ENCODE measurements at regions not wholly inside any gene's neighbourhood (a gene's known extent, or its start where the extent isn't known, plus 50 kb on each side); places are given as distances from the start of the nearest gene placed in this dataset.

DNA sequence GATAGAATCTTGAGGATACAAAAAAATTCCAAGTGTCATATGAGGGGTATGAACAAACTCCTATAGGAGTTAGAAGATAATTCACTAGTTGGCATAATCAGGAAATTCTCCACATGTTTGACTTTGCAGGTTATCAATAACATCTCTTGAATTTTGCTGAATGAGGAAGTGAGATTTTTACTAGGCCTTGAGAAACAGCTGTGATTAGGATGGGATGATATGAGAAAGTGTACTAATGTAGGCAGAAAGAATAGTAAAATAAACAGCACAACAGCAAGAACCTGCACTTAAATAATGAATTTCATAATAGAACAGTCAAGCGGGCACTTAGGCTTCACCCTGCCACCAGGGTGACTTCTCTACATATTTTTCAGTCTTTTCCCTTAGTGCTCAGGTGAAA, 570.8 kb upstream of the CRIM1 start:
- no peak overlapping the region for H3K27ac Mint-ChIP-seq (ENCODE audit: unreplicated experiment)
- TF ChIP-seq, protein P1, sequence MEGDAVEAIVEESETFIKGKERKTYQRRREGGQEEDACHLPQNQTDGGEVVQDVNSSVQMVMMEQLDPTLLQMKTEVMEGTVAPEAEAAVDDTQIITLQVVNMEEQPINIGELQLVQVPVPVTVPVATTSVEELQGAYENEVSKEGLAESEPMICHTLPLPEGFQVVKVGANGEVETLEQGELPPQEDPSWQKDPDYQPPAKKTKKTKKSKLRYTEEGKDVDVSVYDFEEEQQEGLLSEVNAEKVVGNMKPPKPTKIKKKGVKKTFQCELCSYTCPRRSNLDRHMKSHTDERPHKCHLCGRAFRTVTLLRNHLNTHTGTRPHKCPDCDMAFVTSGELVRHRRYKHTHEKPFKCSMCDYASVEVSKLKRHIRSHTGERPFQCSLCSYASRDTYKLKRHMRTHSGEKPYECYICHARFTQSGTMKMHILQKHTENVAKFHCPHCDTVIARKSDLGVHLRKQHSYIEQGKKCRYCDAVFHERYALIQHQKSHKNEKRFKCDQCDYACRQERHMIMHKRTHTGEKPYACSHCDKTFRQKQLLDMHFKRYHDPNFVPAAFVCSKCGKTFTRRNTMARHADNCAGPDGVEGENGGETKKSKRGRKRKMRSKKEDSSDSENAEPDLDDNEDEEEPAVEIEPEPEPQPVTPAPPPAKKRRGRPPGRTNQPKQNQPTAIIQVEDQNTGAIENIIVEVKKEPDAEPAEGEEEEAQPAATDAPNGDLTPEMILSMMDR (IDR thresholded peaks at IDR 0.05; ENCODE audit: unreplicated experiment), result no peak
- H3K36me3 Mint-ChIP-seq (ENCODE audit: low read depth, unreplicated experiment), result peaks cover 10% of the 10 kb centered on the region
- H3K9me3 Mint-ChIP-seq (ENCODE audit: unreplicated experiment), result peaks cover 5% of the 10 kb centered on the region
- H3K4me3 Mint-ChIP-seq (ENCODE audit: unreplicated experiment), result no peak overlapping the region
- no peaks in the 10 kb centered on the region for H3K4me1 Mint-ChIP-seq (ENCODE audit: unreplicated experiment)
- no peak for DNase-seq (ENCODE audit: low spot score)
- peaks cover 1% of the 10 kb centered on the region for H3K27me3 Mint-ChIP-seq (ENCODE audit: unreplicated experiment)

DNA sequence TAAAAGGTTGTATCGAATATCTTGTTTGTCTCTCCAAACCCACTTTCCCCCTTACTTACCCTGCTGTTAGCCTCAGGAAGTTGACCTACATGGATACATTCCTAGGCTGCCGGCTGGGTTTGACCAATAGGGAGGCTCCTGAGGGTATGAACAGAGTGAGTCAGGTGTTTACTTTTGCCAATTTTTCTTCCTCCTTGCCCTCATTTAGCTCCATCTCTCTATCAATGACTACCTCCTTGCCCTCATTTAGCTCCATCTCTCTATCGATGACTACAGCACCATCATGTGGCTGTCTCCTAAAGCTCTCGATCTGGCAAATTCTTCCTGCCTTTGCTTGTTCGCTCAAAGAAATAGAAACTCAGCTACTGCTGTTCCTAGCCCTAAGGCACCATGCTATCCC, 571.9 kb upstream of the CRIM1 start:
- no peak for DNase-seq (ENCODE audit: low spot score)
- H3K4me3 Mint-ChIP-seq (ENCODE audit: unreplicated experiment), result no peak overlapping the region

DNA sequence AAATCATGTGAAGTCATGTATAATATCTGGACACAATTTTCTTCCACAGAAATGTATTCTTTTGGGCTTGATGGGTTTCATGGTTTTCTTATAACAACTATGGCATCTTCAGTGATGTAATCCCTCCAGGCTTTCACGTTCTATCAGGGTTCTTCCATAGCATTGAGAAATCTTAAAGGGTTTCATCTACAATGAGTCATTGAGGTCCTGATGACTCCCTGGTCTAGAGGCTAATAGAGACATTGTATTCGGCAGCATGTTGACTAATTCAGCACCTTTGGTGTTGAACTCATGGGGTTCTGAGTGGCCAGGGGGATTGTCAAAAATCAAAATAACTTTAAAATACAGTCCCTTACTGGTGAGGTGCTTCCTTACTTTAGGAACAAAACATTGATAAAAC, 614.0 kb upstream of the CRIM1 start:
- TF ChIP-seq, protein P1 (IDR thresholded peaks at IDR 0.05; ENCODE audit: unreplicated experiment), result no peak
- H3K36me3 Mint-ChIP-seq (ENCODE audit: low read depth, unreplicated experiment), result no peaks in the 10 kb centered on the region
- no peaks in the 10 kb centered on the region for H3K27me3 Mint-ChIP-seq (ENCODE audit: unreplicated experiment)

More for the DNA sequence above, 571.9 kb upstream of the CRIM1 start:
- TF ChIP-seq, protein P1 (IDR thresholded peaks at IDR 0.05; ENCODE audit: unreplicated experiment), result no peak
- Mint-ChIP-seq H3K4me1 (ENCODE audit: unreplicated experiment) (no peaks in the 10 kb centered on the region), H3K9me3 (ENCODE audit: unreplicated experiment) (peaks cover 5% of the 10 kb centered on the region), H3K27me3 (ENCODE audit: unreplicated experiment) (no peaks in the 10 kb centered on the region), H3K27ac (ENCODE audit: unreplicated experiment) (no peak overlapping the region), H3K36me3 (ENCODE audit: low read depth, unreplicated experiment) (peaks cover 10% of the 10 kb centered on the region)

DNA sequence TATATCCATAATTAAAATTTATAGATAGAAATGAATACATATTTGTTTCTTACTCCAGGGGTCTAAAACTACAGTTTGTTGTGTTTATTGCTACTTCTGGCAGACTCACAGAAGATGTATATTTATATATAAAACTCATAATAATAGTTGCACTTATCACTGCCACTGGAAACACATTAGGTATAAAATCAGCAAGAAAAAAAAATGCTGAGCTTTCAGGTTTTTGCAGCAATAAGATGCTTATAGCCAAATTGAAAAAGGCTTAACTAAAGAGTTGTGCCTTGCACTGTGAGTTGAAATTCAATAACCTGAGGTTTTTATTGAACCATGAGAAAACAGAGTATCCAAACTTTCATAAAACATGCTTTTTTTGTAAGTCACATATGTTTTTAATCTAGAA, 623.9 kb upstream of the CRIM1 start:
- peaks cover 6% of the 10 kb centered on the region for H3K4me1 Mint-ChIP-seq (ENCODE audit: unreplicated experiment)
- H3K27ac Mint-ChIP-seq (ENCODE audit: unreplicated experiment), result no peak overlapping the region
- TF ChIP-seq, protein P1 (IDR thresholded peaks at IDR 0.05; ENCODE audit: unreplicated experiment), result no peak
- no peaks in the 10 kb centered on the region for H3K9me3 Mint-ChIP-seq (ENCODE audit: unreplicated experiment)
- no peak overlapping the region for H3K4me3 Mint-ChIP-seq (ENCODE audit: unreplicated experiment)
- H3K27me3 Mint-ChIP-seq (ENCODE audit: unreplicated experiment), result no peaks in the 10 kb centered on the region
- no peaks in the 10 kb centered on the region for H3K36me3 Mint-ChIP-seq (ENCODE audit: low read depth, unreplicated experiment)
- DNase-seq (ENCODE audit: low spot score), result no peak

More for the DNA sequence above, 614.0 kb upstream of the CRIM1 start:
- Mint-ChIP-seq H3K4me3 (ENCODE audit: unreplicated experiment) (no peak overlapping the region), H3K4me1 (ENCODE audit: unreplicated experiment) (peaks cover 12% of the 10 kb centered on the region), H3K9me3 (ENCODE audit: unreplicated experiment) (no peaks in the 10 kb centered on the region), H3K27ac (ENCODE audit: unreplicated experiment) (no peak overlapping the region)
- DNase-seq (ENCODE audit: low spot score), result no peak

DNA sequence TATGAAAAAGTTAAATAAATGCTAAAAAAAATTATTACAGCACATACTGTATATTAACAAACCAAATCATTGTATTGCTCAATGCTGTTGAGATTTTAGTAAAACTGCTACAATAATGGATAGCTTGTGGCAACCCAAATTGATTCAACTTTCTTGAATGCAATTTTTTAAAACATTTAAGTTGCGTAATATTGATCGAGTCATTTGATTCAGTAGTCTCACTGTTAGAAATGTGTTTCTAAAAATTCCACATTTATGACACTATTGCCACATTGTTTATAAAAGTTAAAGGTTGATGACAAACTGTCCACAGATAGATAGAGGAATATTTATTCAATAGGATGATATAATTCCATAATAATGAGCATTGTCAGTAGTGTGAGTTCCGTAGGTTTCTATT, 640.7 kb upstream of the CRIM1 start:
- Mint-ChIP-seq H3K27me3 (ENCODE audit: unreplicated experiment) (no peaks in the 10 kb centered on the region), H3K9me3 (ENCODE audit: unreplicated experiment) (no peaks in the 10 kb centered on the region), H3K4me3 (ENCODE audit: unreplicated experiment) (no peak overlapping the region), H3K27ac (ENCODE audit: unreplicated experiment) (no peak overlapping the region), H3K36me3 (ENCODE audit: low read depth, unreplicated experiment) (no peaks in the 10 kb centered on the region), H3K4me1 (ENCODE audit: unreplicated experiment) (no peaks in the 10 kb centered on the region)
- TF ChIP-seq, protein P1 (IDR thresholded peaks at IDR 0.05; ENCODE audit: unreplicated experiment), result no peak
- DNase-seq (ENCODE audit: low spot score), result no peak
